ENCODE measurements at regions not wholly inside any gene's neighbourhood (a gene's known extent, or its start where the extent isn't known, plus 50 kb on each side); places are given as distances from the start of the nearest gene placed in this dataset.

GRCh38 chr6:163776906-163777686, 362.6 kb downstream of the QKI start:
- FAIRE-seq (no peak), DNase-seq (ENCODE audit: low read depth, low spot score) (no peak)
- no peak overlapping the region for H3K4me2 ChIP-seq (ENCODE audit: control insufficient read depth, extremely low read depth, insufficient read depth, low read depth, low read length)
- H3K9me3 ChIP-seq (ENCODE audit: control insufficient read depth, low read depth, low read length), result no peaks in the 10 kb centered on the region
- no peaks in the 10 kb centered on the region for H3K9me1 ChIP-seq (ENCODE audit: control insufficient read depth, extremely low read depth, insufficient read depth, low read length)
- H3K9ac ChIP-seq (ENCODE audit: control insufficient read depth, extremely low read depth, insufficient read depth, low read length), result no peak overlapping the region
- no peak overlapping the region for H2AFZ ChIP-seq (ENCODE audit: control insufficient read depth, low read length)
- no peaks in the 10 kb centered on the region for H3K79me2 ChIP-seq (ENCODE audit: control insufficient read depth, insufficient read depth, low read length)
- H3K27me3 ChIP-seq (ENCODE audit: control insufficient read depth, extremely low read depth, insufficient read depth, low read length), result no peaks in the 10 kb centered on the region
- no peaks in the 10 kb centered on the region for H4K20me1 ChIP-seq (ENCODE audit: control insufficient read depth, extremely low read depth, insufficient read depth, low read length)
- no peaks in the 10 kb centered on the region for H3K36me3 ChIP-seq (ENCODE audit: control insufficient read depth in 2 of 2, extremely low read depth in 1 of 2, insufficient read depth in 2 of 2, low read length in 2 of 2)
- dilution Hi-C loops (cut with MboI; ENCODE audit: extremely low pct_ligation_motif_present, low sequenced_read_pairs), result no loop called here
- H3K4me1 ChIP-seq (ENCODE audit: control insufficient read depth, extremely low read depth, insufficient read depth, low read length), result peaks cover 3% of the 10 kb centered on the region
- TF ChIP-seq CTCF (optimal IDR thresholded peaks at IDR 0.05 in 1 of 3, IDR thresholded peaks at IDR 0.05 in 1 of 3, conservative IDR thresholded peaks at IDR 0.05 in 1 of 3; ENCODE audit: extremely low read depth in 1 of 3, insufficient read depth in 2 of 3, low read length in 3 of 3) (no peak), EZH2 (IDR thresholded peaks at IDR 0.05; ENCODE audit: low read length) (no peak)
- no peak overlapping the region for H3K27ac ChIP-seq (ENCODE audit: control insufficient read depth, insufficient read depth, low read length)
- no peak overlapping the region for H3K4me3 ChIP-seq (ENCODE audit: control insufficient read depth in 2 of 3, extremely low read depth in 1 of 3, insufficient read depth in 2 of 3, low read depth in 1 of 3, low read length in 3 of 3)

DNA sequence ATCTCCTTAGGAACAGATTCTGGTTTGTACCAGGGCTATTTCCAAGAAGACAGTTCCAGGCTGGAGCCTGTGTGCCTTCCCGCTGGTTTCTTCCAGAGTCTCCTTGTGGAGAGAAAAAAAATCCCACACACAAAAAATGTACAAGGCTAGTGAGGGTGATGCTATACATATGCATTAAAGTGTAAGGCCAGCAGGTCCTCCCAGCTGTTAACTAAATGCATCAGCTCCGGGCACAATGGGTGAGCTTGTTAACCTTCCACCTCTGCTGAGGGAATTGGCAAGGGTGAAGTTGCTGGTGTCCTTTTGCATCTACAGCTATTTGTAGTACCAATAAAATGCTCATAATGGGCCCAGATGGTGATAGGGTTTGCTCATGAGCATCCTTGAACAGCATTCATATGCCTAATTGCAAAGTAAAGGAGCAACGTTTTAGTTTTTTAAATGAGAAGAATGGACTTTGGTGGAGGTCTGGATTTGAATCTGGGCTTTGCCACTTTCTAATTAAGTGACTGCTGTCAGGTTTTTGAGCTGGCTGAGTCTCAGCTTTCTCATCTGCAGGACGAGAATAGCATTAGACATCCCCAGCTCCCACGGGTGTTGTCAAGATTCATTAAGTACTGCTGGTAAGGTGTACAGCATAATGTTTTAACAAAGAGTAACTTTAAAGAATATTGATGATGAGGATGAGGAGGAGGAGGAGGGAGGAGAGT, 361.8 kb downstream of the QKI start:
- Histone ChIP-seq H3K27me3 (ENCODE audit: control insufficient read depth, extremely low read depth, insufficient read depth, low read length) (no peaks in the 10 kb centered on the region), H3K36me3 (ENCODE audit: control insufficient read depth in 2 of 2, extremely low read depth in 1 of 2, insufficient read depth in 2 of 2, low read length in 2 of 2) (no peaks in the 10 kb centered on the region), H3K4me2 (ENCODE audit: control insufficient read depth, extremely low read depth, insufficient read depth, low read depth, low read length) (no peak overlapping the region), H2AFZ (ENCODE audit: control insufficient read depth, low read length) (no peak overlapping the region), H3K4me1 (ENCODE audit: control insufficient read depth, extremely low read depth, insufficient read depth, low read length) (peaks cover 3% of the 10 kb centered on the region), H3K9me1 (ENCODE audit: control insufficient read depth, extremely low read depth, insufficient read depth, low read length) (no peaks in the 10 kb centered on the region), H3K9ac (ENCODE audit: control insufficient read depth, extremely low read depth, insufficient read depth, low read length) (no peak overlapping the region), H4K20me1 (ENCODE audit: control insufficient read depth, extremely low read depth, insufficient read depth, low read length) (no peaks in the 10 kb centered on the region), H3K27ac (ENCODE audit: control insufficient read depth, insufficient read depth, low read length) (no peak overlapping the region), H3K79me2 (ENCODE audit: control insufficient read depth, insufficient read depth, low read length) (no peaks in the 10 kb centered on the region), H3K9me3 (ENCODE audit: control insufficient read depth, low read depth, low read length) (no peaks in the 10 kb centered on the region), H3K4me3 (ENCODE audit: control insufficient read depth in 2 of 3, extremely low read depth in 1 of 3, insufficient read depth in 2 of 3, low read depth in 1 of 3, low read length in 3 of 3) (no peak overlapping the region)
- DNase-seq (ENCODE audit: low read depth, low spot score) (no peak), FAIRE-seq (no peak)
- dilution Hi-C loops (cut with MboI; ENCODE audit: extremely low pct_ligation_motif_present, low sequenced_read_pairs), result no loop called here
- TF ChIP-seq EZH2 (IDR thresholded peaks at IDR 0.05; ENCODE audit: low read length), result no peak
- no peak for TF ChIP-seq CTCF (optimal IDR thresholded peaks at IDR 0.05 in 1 of 3, IDR thresholded peaks at IDR 0.05 in 1 of 3, conservative IDR thresholded peaks at IDR 0.05 in 1 of 3; ENCODE audit: extremely low read depth in 1 of 3, insufficient read depth in 2 of 3, low read length in 3 of 3)

Data from keratinocyte (primary cell).